DOHH2 (cell line): ENCODE measurements at regions not wholly inside any gene's neighbourhood (a gene's known extent, or its start where the extent isn't known, plus 50 kb on each side); places are given as distances from the start of the nearest gene placed in this dataset.

Experiments
- EZH2phosphoT487 ChIP-seq: fragments of 200-600 bp; sonication (generic); IDR thresholded peaks from 2 replicates; pipeline ENCODE4 v1.6.1; 2017; ENCODE audit warnings: borderline replicate concordance, mild to moderate bottlenecking, antibody characterized with exemption, low read length, moderate library complexity, mixed read lengths
- TF ChIP-seq, protein P1 (sequence below): fragments of 200-600 bp; sonication (generic); IDR thresholded peaks from one replicate; pipeline ENCODE4 v1.5.1; 2014; ENCODE audit warnings: antibody characterized with exemption, mild to moderate bottlenecking, low read depth, low read length; ENCODE audit not compliant: poor library complexity, severe bottlenecking

DNA sequence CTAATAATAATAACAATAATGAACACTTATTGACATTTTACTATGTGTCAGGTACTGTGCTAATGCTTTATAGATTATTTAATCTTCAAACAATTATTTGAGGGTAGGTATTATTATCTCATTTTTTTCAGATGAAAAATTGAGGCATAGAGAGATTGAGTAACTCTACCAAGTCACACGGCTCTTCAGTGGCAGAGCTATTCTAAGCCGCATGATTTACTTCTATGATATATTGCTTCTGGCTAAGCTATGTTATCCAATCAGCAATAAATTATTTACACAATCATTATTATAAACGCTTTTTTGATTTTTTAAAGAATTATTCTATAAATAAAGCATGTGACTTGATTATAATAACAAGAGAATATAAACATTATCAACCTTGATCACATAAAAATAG is 80.0 kb downstream of the TMEM30B start:
- TF ChIP-seq EZH2phosphoT487: no peak
- TF ChIP-seq, protein P1, sequence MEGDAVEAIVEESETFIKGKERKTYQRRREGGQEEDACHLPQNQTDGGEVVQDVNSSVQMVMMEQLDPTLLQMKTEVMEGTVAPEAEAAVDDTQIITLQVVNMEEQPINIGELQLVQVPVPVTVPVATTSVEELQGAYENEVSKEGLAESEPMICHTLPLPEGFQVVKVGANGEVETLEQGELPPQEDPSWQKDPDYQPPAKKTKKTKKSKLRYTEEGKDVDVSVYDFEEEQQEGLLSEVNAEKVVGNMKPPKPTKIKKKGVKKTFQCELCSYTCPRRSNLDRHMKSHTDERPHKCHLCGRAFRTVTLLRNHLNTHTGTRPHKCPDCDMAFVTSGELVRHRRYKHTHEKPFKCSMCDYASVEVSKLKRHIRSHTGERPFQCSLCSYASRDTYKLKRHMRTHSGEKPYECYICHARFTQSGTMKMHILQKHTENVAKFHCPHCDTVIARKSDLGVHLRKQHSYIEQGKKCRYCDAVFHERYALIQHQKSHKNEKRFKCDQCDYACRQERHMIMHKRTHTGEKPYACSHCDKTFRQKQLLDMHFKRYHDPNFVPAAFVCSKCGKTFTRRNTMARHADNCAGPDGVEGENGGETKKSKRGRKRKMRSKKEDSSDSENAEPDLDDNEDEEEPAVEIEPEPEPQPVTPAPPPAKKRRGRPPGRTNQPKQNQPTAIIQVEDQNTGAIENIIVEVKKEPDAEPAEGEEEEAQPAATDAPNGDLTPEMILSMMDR: no peak
